Superior temporal gyrus (tissue), 1 donor: ENCODE measurements at regions not wholly inside any gene's neighbourhood (a gene's known extent, or its start where the extent isn't known, plus 50 kb on each side); places are given as distances from the start of the nearest gene placed in this dataset.
"Not testable (repeated sequence)": the region's sequence is repeated elsewhere in the genome, so short reads cannot be mapped to it uniquely, and the experiment has no call there.

ENCODE experiments used
- DNase-seq: peaks from one replicate; pipeline ENCODE4 v3.0.0-alpha.2; 2016; ENCODE audit errors: extremely low spot score

DNA sequence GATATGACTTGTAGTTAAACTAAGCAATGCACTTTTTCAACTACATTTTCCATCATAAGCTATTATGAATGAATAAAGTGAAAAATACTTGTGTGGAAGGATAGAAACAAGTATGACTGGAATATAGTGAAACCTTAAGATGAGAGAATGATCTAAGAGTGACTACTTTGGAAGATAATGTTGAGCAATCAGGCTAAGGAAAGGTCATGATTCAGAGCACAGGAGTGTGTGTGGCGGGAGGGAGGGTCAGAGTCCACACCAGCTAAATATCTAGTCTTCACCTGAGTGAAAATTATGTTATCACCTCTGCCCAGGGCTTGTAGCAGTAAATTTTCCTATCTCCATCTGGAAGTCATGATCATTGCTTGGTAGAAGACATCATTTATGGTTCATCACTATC, 833.4 kb upstream of the ATXN8OS start:
- no peak for DNase-seq

DNA sequence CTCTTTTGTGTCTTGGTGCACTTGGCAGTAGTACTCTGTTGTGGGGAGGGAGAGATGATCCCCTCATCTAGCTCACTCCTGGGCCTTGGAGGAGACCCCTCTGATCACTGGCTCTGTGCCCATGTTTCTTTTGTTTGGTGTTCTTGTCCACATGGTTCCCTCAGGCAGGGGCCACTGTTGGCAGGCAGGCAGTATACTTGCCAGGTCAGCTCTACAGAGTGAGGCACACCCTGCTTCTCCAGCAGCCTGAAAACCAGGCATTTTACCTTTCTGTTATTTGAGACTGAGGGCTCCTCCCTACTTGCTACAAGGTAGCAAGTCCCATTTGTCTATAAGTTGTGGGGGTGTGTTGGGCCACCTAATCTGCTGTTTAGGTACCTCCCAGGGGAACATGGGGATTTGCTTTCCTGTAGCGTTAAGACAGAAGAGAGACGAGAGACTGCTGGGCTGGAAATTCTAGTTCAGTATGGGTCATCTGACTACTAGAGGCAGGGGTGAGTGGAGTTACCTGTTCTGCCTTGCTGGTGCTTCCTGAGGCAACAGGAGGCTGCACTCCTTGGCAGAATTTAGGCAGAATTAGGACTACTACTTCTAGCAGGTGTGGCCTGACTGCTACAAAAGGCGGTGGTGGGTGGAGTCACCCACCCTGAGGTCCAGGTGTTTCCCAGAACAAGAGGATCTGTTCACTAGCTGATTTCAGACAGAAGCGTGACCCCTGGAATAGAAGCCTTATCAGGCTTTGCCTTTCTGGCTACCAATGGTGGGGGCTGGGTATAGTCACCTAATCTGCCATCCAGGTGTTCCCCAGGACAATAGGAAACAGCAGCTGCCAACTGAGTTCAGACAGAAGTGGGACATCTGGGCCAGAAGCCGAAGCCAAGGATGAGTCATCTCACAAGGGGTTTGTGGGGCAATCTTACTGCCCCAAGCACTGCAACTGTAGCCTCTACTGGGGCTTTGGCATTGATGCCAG, 843.0 kb upstream of the ATXN8OS start:
- no peak for DNase-seq

DNA sequence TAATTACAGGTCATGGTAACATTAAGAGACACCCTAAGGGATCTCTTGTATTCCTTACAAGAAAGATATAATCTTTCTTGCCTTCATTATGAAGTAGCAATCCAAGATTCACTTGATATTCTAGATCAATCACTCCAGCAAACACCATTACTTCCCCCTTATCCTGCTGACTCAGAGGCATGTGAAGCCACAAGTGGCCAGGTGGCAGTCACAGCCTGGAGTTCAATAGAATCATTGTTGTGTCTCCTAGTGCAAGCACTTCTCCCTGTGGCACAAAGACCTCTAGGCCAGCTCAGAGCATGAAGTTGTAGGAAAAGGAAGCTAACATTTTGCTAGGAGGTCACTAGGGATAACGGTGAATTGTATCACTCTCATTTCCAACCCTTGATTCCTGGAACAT, 864.3 kb upstream of the ATXN8OS start:
- DNase-seq = no peak

DNA sequence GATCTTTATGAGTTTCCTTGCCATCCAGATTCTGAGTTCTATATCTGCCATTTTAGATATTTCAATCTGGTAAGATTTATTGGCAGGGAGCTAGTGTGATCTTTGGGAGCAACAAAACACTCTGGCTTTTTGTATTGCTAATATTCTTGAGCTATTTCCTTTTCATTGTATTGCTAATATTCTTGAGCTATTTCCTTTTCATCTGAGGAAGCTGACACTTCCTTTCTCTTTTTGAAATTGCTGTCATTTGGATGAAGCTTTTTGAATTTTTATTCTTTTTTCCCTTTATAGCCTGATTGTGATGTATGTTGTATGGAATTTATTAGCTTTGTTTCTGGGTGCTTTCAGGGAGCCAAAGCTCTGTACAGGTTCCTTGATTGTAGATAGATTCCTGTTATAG, 873.5 kb upstream of the ATXN8OS start:
- DNase-seq = no peak

DNA sequence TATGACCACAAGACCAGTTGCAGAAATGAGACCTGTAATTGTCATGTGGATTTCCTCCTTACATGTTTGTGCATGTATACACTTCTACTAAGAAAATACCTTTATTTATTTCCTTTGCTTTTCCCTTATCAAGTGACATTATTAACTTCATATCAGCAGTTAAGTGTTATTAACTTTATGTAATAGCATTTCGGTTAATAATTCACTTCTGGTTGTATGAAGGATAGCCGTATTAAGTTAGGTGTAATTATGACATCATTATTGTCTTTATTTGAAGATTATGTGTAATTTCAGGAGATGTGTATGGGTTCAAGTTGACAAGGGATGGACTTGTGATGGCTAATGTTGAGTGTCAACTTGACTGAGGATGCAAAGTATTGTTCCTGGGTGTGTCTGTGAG, 881.2 kb upstream of the ATXN8OS start:
- DNase-seq = no peak

DNA sequence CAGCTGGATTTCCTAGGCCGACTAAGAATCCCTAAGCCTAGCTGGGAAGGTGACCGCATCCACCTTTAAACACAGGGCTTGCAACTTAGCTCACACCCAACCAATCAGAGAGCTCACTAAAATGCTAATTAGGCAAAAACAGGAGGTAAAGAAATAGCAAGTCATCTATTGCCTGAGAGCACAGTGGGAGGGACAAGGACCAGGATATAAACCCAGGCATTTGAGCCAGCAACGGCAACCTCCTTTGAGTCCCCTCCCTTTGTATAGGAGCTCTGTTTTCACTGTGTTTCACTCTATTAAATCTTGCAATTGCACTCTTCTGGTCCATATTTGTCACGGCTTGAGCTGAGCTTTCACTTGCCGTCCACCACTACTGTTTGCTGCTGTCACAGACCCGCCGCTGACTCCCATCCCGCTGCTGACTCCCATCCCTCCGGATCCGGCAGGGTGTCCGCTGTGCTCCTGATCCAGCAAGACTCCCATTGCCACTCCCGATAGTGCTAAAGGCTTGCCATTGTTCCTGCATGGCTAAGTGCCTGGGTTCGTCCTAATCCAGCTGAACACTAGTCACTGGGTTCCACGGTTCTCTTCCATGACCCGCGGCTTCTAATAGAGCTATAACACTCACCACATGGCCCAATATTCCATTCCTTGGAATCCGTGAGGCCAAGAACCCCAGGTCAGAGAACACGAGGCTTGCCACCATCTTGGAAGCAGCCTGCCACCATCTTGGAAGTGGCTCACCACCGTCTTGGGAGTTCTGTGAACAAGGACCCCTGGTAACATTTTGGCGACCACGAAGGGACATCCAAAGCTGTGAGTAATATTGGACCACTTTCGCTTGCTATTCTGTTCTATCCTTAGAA, 885.8 kb upstream of the ATXN8OS start:
- not testable (repeated sequence) for DNase-seq

DNA sequence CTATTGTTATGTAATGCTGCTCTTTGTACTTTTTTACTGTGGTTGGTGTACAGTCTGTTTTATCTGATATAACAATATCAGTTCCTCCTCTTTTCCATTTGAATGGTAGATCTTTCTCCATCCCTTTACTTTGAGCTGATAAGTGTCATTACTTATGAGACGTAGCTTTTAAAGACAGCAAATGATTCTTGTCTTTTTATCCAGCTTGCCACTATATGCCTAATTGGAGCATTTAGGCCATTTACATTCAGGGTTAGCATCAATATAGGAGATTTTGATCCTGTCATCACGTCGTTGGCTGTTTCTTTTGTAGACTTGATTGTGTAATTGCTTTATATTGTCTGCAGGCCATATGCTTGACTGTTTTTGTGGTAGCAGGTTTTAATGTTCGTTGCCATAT, 894.2 kb upstream of the ATXN8OS start:
- DNase-seq = no peak

DNA sequence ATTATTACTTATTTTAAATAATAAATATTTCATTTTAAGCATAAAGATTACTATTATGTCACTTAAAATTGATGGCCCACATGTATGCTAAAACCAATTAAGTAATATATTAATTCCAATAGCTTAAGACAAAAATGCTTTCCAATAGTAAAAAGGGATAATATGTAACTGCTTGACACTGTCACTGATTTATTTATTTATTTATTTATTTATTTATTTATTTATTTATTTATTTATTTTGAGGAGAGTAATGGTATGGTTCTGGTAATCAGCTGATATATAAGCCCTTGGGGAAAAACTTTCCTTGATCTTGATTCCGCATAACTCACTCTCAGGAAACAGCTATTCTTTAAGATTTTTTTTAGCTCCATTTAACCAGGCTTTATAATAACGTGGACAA, 903.0 kb upstream of the ATXN8OS start:
- DNase-seq = no peak

DNA sequence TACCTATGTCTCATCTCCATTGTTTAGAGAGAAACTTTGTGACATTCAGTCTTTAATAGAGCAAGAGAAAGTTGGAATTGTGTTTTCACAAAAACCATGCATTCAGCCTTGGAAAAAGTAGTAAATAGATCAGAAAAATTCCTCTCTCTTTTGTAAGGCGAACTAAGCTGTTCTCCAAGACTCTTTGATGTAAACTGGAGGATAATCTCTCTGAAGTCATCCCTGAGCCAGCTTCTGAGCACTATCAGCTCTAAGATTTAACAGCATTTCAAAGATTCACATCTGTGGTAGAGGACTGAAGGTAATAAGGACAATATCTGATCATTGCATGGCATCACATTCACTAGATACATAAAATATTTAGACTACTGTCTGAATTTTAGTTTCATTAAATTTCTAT, 904.6 kb upstream of the ATXN8OS start:
- DNase-seq = no peak

DNA sequence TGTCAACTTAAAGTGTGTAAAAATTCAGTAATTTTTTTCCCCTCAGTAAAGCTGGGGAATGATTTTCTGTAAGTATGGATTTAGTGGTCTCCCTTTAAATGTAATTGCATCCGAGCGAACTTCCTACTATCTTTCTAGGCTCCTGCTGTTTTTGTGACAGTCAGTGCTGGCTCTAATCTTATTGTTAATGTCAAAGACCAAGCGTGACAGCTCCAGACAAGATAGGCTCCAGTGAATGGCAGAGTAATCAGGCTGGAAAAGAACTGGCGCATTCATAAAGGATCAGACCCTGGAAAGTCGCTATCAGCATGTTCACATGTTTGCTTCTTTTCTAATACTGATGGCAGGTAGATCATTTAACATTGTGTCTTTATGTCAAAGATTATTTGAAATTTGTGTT, 908.0 kb upstream of the ATXN8OS start:
- no peak for DNase-seq

DNA sequence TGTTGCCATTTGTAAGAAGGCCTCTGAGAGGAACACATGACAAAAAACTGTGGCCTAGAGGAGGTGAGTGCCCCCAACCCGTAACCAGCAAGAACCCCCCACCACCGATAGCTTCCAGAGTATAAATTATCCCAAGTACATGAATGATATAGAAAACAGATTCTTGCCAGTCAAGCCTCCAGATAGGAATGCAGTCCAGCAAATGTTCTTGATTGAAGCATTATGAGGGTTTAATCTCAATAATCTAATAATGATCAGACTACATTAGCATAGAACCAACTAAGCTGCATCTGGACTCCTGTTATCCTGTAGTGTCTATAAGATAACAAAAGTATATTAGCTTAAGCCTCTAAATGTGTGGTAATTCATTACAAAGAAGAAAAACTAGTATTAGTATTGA, 908.9 kb upstream of the ATXN8OS start:
- DNase-seq = no peak

DNA sequence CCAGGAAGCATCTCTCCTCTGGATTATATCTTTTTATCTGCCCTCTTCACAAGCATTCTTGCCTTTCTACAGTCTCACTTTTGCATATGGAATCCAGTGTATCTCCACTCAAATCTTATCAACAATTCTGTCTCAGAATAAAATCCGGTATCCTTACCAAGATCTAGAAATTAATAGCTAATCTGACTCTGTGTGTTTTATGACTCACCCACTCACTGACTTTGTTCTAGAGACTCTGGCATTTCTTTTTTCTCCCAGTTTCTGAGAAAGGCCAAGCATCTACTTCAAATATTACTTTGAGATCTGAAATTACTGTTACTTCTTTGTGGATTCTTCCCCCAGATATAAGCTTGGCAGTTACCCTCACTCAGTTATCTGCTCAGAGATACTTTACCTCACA, 913.5 kb upstream of the ATXN8OS start:
- DNase-seq = no peak

DNA sequence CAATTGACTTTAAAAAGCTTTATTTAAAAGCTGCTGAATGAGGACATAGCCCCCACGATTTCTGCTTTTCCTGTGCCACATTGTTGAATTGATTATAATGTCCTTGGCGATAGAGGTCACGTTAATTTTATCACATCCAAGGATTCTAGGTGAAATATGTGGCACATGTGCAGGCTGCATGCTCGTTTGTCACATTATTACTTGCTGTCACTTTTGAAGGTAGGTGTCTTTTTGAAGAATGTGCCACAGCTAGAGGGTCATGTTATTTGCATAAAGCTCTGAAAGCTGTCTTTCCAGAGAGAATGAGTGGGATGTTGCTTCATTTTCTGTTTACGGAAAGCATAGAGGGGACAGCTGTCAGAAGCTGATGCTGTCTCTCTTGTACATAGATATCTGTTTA, 927.6 kb upstream of the ATXN8OS start:
- no peak for DNase-seq

DNA sequence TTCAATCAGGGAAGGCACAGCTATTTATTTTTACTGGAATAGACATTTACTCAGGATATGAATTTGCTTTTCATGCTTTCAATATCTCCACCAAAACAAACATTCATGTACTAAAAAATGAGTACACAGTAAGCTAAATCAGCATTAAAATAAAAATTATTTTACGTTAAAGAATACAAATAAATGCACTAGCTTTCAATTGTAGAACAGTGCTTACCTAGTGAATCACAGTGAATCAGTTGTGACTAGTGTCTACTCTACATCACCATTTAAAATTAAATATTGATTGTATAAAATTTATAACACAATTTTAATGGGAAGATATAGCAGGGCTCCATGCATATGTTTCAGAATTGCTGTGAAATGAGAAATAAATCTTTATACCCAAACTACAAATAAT, 929.6 kb upstream of the ATXN8OS start:
- no peak for DNase-seq

DNA sequence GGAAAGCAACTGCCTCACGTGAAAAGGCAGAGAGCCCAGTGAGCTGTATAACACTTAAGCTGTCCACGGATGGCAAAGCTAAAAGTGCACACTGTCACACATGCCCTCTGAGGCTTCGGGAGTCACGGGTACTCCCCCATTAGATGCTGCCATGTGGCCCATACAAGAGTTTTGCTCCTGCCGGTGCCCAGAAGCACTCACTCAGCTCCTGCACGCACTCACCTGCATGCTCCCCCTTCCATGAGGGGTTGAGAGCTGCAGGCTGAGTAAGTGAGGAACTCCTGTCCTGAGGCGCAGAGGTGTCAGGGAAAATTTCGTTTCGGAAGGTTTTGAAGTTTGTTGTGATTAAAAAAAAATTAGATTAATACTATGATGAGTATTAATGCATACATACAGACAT, 939.2 kb upstream of the ATXN8OS start:
- DNase-seq = no peak

DNA sequence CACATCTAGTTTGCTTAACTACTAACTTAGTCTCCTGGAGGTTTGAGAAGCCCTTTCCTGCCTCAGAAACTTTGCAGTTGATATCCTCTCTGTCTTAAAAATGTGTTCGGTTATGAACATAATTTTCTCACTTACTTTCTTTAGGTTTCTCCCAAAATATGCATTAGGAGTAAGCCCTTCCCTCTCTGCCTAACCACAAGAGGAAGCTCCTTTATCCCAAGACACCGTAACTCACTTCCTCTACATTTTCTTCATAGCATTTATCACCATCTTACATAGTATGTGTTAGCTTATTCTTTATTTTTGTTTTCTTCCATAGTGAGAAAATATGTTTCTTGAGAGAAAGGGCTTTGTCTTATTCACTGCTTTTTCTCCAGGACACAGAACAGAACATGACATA, 952.5 kb upstream of the ATXN8OS start:
- DNase-seq = no peak

DNA sequence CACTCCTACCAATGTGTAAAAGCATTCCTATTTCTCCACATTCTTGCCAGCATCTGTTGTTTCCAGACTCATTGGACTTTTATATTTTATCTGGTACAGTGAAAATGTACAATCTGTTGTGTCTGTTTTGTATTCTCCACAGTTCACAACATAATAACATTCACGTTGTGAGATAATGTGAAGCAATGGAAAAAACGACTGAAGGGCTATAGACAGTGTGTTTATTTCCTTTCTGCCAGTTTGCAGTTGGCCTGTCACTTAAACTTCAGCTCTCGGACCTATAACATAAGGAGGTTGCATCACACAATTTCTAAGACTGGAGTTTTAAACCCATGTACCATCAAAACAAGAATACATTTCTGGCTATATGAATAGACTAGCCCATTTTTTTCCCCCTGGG, 965.5 kb upstream of the ATXN8OS start:
- no peak for DNase-seq

DNA sequence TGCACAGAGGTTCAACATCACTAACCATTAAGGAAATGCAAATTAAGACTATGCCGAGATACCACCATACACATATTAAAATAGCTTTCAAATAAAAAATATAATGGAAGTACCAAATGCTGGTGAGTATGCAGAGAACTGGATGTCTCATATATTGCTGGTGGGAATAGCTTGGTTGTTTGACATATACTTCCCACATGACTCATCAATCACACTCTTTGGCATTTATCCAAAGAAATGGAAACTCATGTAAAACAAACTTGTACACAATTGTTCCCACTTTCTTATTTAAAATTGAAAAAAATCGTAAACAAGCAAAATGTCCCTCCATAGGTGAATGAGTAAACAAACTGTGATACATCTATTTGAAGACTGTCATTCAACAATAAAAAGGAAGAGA, 982.6 kb upstream of the ATXN8OS start:
- DNase-seq = no peak

DNA sequence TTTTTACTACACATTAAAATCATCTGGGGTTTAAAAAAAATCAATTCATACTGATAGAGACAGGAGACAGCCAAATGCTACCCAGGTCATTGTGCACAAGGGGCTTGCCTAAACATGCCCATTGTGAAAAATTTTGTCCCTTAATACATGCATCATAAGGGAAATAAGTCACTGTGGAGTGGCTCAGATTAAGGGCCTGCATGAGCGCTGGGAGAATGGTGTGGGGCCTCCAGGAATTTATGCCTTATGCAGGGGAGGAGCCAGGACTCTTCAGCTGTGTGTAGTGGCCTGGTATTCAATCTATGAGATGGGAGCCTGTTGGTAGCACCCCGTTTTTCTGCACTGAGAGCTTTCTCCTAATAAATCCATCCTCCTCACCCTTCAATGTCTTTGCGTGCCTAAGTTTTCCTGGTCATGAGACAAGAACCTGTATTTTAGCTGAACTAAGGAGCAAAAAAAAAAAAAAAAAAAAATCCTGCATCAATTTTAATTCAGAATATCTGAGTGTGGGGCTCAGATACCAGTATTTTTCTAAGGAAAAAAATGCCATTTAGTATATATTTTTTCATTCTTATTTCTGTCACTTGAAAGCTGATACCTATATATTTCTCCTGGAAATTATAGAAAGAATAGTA, 997.6 kb upstream of the ATXN8OS start:
- DNase-seq = no peak

DNA sequence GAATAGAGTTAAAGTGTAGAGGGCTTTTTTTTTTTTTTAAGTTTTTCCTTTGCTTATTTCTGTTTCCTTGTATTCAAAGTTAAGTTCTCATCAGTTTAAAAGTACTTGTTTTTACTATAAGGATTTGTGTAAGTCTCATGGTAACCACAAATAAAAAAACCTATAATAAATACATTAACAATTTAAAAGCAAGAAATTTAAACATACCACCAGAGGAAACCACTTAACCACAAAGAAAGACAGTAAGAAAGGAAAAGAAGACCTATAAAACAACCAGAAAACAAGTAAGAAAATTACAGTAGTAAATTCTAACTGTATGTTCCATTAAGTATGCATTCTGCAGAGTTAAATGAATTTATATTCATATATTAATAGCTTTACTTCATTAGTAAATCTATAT, 999.1 kb upstream of the ATXN8OS start:
- no peak for DNase-seq

DNA sequence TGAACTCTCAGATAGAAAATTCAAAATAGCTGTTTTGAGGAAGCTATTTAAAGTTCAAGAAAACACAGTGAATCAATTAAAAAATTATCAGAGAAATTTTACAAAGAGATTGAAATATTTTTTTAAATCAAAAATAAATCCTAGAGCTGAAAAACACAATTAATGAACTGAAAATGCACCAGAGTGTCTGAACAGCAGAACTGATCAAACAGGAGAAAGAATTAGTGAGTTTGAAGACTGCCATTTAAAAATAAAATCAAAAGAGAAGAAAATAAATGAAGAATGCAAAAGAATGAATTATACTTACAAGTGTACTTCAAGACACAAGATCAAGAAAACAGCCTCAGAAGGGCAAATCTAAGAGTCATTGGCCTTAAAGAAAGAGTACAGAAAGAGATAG, 1000.2 kb upstream of the ATXN8OS start:
- no peak for DNase-seq

DNA sequence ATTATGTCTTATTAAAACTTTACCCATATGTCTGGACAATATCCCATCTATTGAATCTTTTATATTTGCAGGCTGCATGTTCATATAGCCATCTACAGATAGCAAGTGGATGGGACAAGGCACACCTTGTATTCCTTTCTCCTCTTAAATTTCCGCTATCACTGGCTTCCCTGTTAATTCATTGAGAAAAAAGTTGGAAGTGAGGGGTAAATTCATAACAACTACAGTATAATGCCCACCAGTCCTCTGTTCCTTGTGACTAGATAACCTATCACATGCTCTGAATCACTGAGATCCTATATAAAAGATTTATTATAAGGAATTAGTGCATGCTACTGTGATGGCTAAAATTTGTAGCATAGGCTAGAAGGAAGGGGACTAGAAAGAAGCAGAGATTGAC, 1005.8 kb upstream of the ATXN8OS start:
- no peak for DNase-seq
